NCI-H1436 treated with DMSO at 0.1 percent for 48 hours (cell line): ENCODE measurements at regions not wholly inside any gene's neighbourhood (a gene's known extent, or its start where the extent isn't known, plus 50 kb on each side); places are given as distances from the start of the nearest gene placed in this dataset.
"Not testable (repeated sequence)": the region's sequence is repeated elsewhere in the genome, so short reads cannot be mapped to it uniquely, and the experiment has no call there.

Experiments
- DNase-seq: peaks from one replicate; lab custom pipeline; 2025; lab: John Stamatoyannopoulos, UW

- no peak for DNase-seq
Observed at GRCh38 chr1:230476622-230477003, 50.5 kb upstream of the PGBD5 start.

GRCh38 chr1:230475856-230476621, 49.9 kb upstream of the PGBD5 start:
- DNase-seq = not testable (repeated sequence)
